ENCODE measurements at regions not wholly inside any gene's neighbourhood (a gene's known extent, or its start where the extent isn't known, plus 50 kb on each side); places are given as distances from the start of the nearest gene placed in this dataset.

- TF ChIP-seq POLR2A (IDR thresholded peaks at IDR 0.05) (no peak), CTCF (IDR thresholded peaks at IDR 0.05) (no peak)
Observed at GRCh38 chr1:181416268-181416860, 67.0 kb upstream of the CACNA1E start.
